GM19468 (cell line): ENCODE measurements at regions not wholly inside any gene's neighbourhood (a gene's known extent, or its start where the extent isn't known, plus 50 kb on each side); places are given as distances from the start of the nearest gene placed in this dataset.

ENCODE experiments used
- ATAC-seq: cut with Tn5 transposase; IDR thresholded peaks from one replicate; pipeline ENCODE4 v1.9.1; 2021; ENCODE audit warnings: mild to moderate bottlenecking, moderate library complexity, moderate number of reproducible peaks; ENCODE audit not compliant: unreplicated experiment; ENCODE audit errors: extremely low read depth

GRCh38 chr6:53744321-53744720 is 50.5 kb upstream of the LRRC1 start:
- ATAC-seq, result no peak

- ATAC-seq, result no peak
Observed at GRCh38 chr6:53741034-53741823, 53.6 kb upstream of the LRRC1 start.

DNA sequence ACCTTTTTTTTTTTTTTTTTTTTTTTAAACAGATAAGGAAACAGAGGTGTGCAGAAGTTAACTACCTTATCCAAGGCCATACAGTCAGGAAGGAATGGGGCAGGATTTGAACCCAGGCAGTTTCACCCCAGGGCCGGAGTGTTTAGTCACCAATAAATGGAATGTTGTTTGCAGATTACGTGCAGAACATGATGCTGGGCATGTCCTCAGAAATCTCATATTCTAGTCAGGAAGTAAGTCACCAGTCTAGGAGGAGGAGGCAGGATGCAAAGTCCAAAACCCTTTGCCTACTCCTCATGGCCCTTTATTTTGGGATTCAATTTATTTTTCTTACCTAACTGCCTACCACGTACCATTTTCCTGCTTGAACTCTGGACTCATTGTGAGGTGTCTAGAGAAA is 57.1 kb upstream of the LRRC1 start:
- no peak for ATAC-seq

DNA sequence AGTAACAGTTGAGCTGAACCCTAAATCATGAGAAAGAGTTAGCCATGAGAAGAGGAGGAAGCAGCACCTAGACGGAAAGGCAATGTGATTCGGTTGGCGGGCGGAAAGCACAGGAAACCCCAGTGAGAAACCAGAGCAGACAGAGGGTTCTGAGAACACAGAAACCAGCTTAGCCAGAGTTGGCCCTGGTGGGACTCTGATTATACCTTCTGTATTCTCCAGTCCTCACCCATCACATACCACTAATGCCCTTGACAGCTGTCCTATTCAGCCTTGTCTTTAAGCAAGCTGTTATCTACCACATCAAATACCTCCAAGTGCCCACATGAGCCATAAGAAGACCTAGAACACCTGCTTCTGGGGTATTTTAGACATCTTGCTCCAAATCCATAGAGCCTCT is 58.9 kb upstream of the LRRC1 start:
- ATAC-seq, result no peak

DNA sequence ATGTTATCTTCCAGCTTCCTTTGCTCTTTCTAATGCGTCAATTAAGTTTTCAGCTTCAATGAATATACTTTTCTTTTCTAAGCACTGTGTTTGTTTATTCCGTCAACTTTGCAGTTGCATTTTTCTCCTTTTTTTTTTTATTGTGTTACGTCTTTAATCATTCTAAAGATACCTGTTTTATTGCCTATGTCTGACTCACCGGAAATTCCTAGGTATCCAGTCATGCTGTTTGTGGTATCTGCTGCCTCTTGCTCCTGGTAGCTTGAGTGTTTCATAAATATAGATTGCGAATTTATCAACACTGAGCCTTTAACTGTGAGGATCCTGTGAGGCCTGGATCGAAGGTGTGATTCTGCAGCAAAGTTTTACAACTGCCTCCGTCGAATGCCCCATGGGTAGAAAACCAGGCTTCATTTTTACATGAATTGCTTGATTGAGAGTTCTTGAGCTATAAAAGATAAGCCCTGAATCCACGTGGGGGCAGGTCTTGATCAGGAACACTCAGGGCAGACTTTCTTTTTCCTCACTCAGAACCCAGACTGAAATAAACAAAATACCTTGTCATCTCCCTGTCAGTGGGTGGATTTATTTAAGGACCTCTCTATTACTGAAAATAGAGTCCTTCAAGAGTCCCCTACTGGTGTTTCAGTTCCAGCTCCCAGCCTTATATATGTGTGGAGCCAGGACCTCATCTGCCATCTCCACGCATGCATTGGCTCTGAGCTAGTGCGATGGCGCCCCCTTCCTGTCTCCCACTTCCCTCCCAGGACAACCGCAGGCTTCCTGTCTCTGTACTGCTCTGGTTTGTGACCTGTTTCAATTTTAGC is 60.1 kb upstream of the LRRC1 start:
- no peak for ATAC-seq

DNA sequence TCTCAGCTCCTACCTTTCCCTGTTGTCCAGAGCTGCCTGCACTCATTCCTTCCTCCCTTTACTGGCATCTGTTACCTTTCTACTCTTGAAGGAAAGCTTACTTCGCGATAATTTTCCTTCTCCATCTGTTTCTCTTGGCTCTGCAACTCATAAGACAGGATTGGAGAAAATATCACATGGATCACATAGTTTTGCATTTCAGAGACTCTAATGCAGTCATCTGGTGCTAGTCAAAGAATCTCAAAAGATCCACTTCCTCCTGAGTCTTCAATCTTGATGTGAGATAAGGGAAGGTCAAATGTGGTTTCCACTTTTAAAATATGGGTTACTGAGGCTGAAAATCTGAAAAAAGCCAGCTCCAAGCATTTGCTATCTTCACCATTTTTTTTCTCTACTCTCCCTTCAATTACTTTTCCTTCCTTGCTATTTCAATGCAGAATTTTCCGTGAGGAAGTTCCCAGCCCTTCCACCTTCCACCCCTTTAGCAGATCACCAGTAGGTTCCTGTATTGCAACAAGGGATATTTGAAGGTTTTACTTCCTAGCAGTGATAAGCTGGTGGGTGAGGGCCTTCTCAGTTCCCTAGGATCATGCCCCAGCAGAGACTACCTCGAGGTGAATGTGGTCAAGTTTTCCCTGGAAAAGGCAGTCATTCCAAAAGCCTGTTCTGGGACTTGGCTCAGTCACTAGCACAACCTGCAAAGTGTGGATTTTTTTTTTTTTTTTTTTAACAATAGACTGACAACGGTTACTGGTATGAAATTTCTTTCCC is 62.8 kb upstream of the LRRC1 start:
- no peak for ATAC-seq

DNA sequence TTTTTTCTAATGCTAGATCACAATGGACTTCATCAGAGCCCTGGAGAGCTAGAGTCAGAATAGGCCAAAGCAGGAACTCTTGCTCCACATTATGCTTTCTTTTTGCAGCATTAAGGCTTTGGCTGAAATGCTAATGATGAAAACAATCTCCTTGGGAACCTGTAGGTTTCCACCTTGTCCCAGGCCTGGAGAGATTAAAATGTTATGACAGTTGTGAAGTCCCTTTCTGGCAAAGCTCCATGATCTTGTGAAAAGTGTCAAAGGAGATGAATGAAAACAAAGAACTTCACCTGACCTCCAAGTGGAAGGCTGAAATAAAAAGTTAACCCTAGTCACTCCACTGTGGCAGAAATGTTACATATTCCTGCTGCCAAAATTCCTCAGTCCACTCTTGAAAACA is 64.0 kb upstream of the LRRC1 start:
- ATAC-seq, result no peak

GRCh38 chr6:53728570-53729194 is 63.1 kb upstream of the KLHL31 start:
- no peak for ATAC-seq

- ATAC-seq, result no peak
Observed at GRCh38 chr6:53727748-53728147, 62.2 kb upstream of the KLHL31 start.

GRCh38 chr6:53725791-53726575 is 60.4 kb upstream of the KLHL31 start:
- peak; percentile 44 for ATAC-seq

GRCh38 chr6:53724501-53724900 is 58.9 kb upstream of the KLHL31 start:
- no peak for ATAC-seq

GRCh38 chr6:53723331-53723730 is 57.8 kb upstream of the KLHL31 start:
- ATAC-seq, result no peak

DNA sequence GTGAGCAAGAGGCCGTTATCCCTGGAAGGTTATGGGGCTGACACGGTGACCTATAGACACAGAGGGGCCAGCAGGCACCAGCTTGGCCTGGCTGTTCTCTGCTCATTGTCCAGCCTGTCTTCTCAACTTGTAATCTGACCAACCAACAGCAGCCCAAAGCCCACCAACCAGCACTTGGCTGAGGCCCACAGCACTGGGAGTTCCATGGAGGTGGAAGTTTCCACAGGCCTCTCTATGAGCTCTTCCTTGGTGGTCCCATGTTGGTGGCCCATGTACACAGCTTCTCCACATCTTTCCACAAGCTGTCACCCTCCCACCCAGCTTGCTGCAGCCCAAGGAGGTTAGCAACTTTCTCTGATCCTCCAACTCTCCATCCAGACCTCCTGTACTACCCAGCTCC is 56.2 kb upstream of the KLHL31 start:
- no peak for ATAC-seq

DNA sequence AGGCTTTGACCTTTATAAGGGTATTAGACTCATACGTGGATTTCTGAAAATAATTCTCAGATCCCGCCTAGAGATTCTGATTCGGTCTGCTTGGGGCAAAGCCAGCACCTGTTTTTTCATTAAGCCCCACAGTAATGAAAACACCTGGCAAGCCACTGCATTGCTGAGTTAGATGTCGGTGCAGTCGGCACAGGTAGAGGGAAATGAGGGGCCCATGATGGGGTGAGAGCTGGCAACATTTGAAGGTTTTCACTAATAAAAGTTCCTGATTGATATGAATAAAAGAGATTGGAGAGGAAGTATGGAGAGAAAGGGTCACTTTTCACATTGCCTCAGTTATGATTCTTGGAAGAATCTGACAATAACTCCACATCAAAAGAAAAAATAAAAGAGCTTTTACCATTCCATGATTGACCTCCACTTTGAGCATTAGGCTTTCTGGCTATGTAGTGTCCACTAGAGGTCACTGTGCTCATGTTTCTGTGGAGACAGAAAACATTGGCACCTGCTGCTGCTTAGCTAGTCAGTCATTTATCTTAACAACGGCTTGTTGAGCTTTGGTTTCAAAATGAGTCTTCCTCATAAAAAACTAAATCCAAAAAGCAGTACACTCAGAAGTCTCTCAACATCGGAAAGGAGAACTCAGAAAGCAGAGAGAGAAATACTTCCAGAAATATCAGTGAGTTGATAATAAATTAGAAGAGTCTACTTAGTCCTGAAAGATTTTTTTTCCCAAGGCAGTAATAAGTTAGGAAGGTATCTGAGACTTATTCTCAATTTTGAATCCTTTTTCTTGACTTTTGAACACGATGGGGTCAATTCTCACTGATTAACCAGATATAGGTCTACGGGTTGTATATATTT is 53.3 kb upstream of the KLHL31 start:
- peak; percentile 88 for ATAC-seq

GRCh38 chr6:53717566-53717965 is 52.0 kb upstream of the KLHL31 start:
- ATAC-seq, result no peak

DNA sequence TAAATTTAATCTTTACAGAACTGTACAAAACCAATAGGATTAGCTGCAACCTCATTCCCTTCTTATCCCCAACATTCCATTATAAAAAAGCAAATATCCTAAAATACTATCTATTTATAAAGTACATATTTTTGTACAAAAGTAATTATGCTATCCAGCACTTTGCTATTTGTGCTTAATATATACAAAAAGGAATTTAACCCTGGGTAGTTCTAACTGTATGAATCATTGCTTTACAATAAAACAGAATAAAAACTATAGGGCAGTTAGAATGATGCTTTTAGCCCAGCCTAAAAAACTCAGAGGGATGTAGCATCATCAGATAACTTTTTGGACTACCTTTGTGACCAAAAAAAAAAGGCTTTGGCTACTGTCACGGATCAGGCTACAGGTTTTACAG is 49.9 kb upstream of the KLHL31 start:
- no peak for ATAC-seq
